HEK293 (cell line): ENCODE measurements at regions not wholly inside any gene's neighbourhood (a gene's known extent, or its start where the extent isn't known, plus 50 kb on each side); places are given as distances from the start of the nearest gene placed in this dataset.

Experiments used
- BCL11A ChIP-seq: fragments of 450-650 bp; formaldehyde crosslinking; IDR thresholded peaks from 2 replicates; pipeline ENCODE4 v1.5.1; 2016; ENCODE audit warnings: low read depth, missing biosample characterization, missing genetic modification characterization
- GLI2 ChIP-seq: fragments of 450-650 bp; formaldehyde crosslinking; IDR thresholded peaks from 2 replicates; pipeline ENCODE4; 2017; ENCODE audit warnings: missing biosample characterization, missing genetic modification characterization, low read depth, borderline replicate concordance
- HOXA7 ChIP-seq: sonication (generic); formaldehyde crosslinking; IDR thresholded peaks from 2 replicates; pipeline ENCODE4 v1.8.1; 2022; ENCODE audit warnings: missing genetic modification reagents, borderline replicate concordance
- HOXD13 ChIP-seq: sonication (generic); formaldehyde crosslinking; IDR thresholded peaks from 2 replicates; pipeline ENCODE4 v1.8.0; 2022; ENCODE audit warnings: missing genetic modification reagents, borderline replicate concordance
- KLF1 ChIP-seq: fragments of 450-650 bp; formaldehyde crosslinking; IDR thresholded peaks from 2 replicates; pipeline ENCODE4 v1.5.1; 2016; ENCODE audit warnings: missing biosample characterization, missing genetic modification characterization
- KLF10 ChIP-seq: fragments of 450-650 bp; IDR thresholded peaks from 2 replicates; pipeline ENCODE4 v1.5.1; 2018; ENCODE audit warnings: missing biosample characterization, mild to moderate bottlenecking, missing genetic modification characterization
- MZF1 ChIP-seq: fragments of 450-650 bp; formaldehyde crosslinking; IDR thresholded peaks from 2 replicates; pipeline ENCODE4 v1.5.1; 2017; ENCODE audit warnings: missing biosample characterization, missing genetic modification characterization, borderline replicate concordance
- OSR2 ChIP-seq: fragments of 450-650 bp; formaldehyde crosslinking; IDR thresholded peaks from 2 replicates; pipeline ENCODE4 v1.5.1; 2016; ENCODE audit warnings: missing biosample characterization, missing genetic modification characterization
- OVOL3 ChIP-seq: fragments of 450-650 bp; formaldehyde crosslinking; IDR thresholded peaks from 2 replicates; pipeline ENCODE4 v1.5.1; 2016; ENCODE audit warnings: missing biosample characterization, missing genetic modification characterization
- PRDM10 ChIP-seq: fragments of 450-650 bp; formaldehyde crosslinking; IDR thresholded peaks from 2 replicates; pipeline ENCODE4 v1.5.1; 2016; ENCODE audit warnings: missing biosample characterization, missing genetic modification characterization
- SP7 ChIP-seq: fragments of 450-650 bp; formaldehyde crosslinking; IDR thresholded peaks from 2 replicates; pipeline ENCODE4 v1.5.1; 2016; ENCODE audit warnings: missing biosample characterization, missing genetic modification characterization
- TCF7L2 ChIP-seq: IDR thresholded peaks from 2 replicates; pipeline ENCODE4 v1.6.1; 2011; ENCODE audit warnings: low read depth, mild to moderate bottlenecking, inconsistent platforms, low read length, moderate library complexity, borderline replicate concordance
- ZBTB44 ChIP-seq: fragments of 450-650 bp; IDR thresholded peaks from 2 replicates; pipeline ENCODE4 v1.5.1; 2018; ENCODE audit warnings: missing biosample characterization, mild to moderate bottlenecking, missing genetic modification characterization
- ZBTB7A ChIP-seq: fragments of 450-650 bp; formaldehyde crosslinking; IDR thresholded peaks from 2 replicates; pipeline ENCODE4 v1.5.1; 2016; ENCODE audit warnings: low read depth, missing biosample characterization, missing genetic modification characterization
- ZEB2 ChIP-seq: fragments of 450-650 bp; formaldehyde crosslinking; IDR thresholded peaks from 2 replicates; pipeline ENCODE4 v1.5.1; 2016; ENCODE audit warnings: missing biosample characterization, missing genetic modification characterization
- ZNF10 ChIP-seq: fragments of 450-650 bp; formaldehyde crosslinking; IDR thresholded peaks from 2 replicates; pipeline ENCODE4 v1.5.1; 2017; ENCODE audit warnings: missing biosample characterization, missing genetic modification characterization
- ZNF112 ChIP-seq: fragments of 450-650 bp; formaldehyde crosslinking; IDR thresholded peaks from 2 replicates; pipeline ENCODE4 v1.5.0; 2017; ENCODE audit warnings: missing biosample characterization, missing genetic modification characterization
- ZNF146 ChIP-seq: fragments of 450-650 bp; formaldehyde crosslinking; IDR thresholded peaks from 2 replicates; pipeline ENCODE4 v1.5.1; 2016; ENCODE audit warnings: missing biosample characterization, missing genetic modification characterization
- ZNF16 ChIP-seq: fragments of 450-650 bp; formaldehyde crosslinking; IDR thresholded peaks from 2 replicates; pipeline ENCODE4 v1.5.1; 2016; ENCODE audit warnings: low read depth, missing biosample characterization, missing genetic modification characterization
- ZNF169 ChIP-seq: fragments of 450-650 bp; formaldehyde crosslinking; IDR thresholded peaks from 2 replicates; pipeline ENCODE4 v1.5.1; 2016; ENCODE audit warnings: missing biosample characterization, missing genetic modification characterization
- ZNF19 ChIP-seq: fragments of 450-650 bp; formaldehyde crosslinking; IDR thresholded peaks from 2 replicates; pipeline ENCODE4; 2016; ENCODE audit warnings: missing biosample characterization, missing genetic modification characterization, low read depth
- ZNF341 ChIP-seq: fragments of 450-650 bp; formaldehyde crosslinking; IDR thresholded peaks from 2 replicates; pipeline ENCODE4; 2016; ENCODE audit warnings: low read depth, missing biosample characterization, missing genetic modification characterization
- ZNF354C ChIP-seq: fragments of 450-650 bp; formaldehyde crosslinking; IDR thresholded peaks from 2 replicates; pipeline ENCODE4 v1.5.1; 2016; ENCODE audit warnings: missing biosample characterization, missing genetic modification characterization, low read depth, borderline replicate concordance
- ZNF391 ChIP-seq: fragments of 450-650 bp; formaldehyde crosslinking; IDR thresholded peaks from 2 replicates; pipeline ENCODE4 v1.5.1; 2016; ENCODE audit warnings: low read depth, missing biosample characterization, missing genetic modification characterization, borderline replicate concordance
- ZNF433 ChIP-seq: fragments of 450-650 bp; formaldehyde crosslinking; IDR thresholded peaks from 2 replicates; pipeline ENCODE4 v1.5.1; 2016; ENCODE audit warnings: missing biosample characterization, missing genetic modification characterization, low read depth
- ZNF548 ChIP-seq: fragments of 450-650 bp; formaldehyde crosslinking; IDR thresholded peaks from 2 replicates; pipeline ENCODE4 v1.5.1; 2016; ENCODE audit warnings: missing biosample characterization, missing genetic modification characterization
- ZNF560 ChIP-seq: fragments of 450-650 bp; formaldehyde crosslinking; IDR thresholded peaks from 2 replicates; pipeline ENCODE4 v1.5.1; 2017; ENCODE audit warnings: missing biosample characterization, missing genetic modification characterization, borderline replicate concordance
- ZNF561 ChIP-seq: fragments of 450-650 bp; IDR thresholded peaks from 2 replicates; pipeline ENCODE4 v1.5.1; 2018; ENCODE audit warnings: missing biosample characterization, missing genetic modification characterization, borderline replicate concordance
- ZNF580 ChIP-seq: fragments of 450-650 bp; formaldehyde crosslinking; IDR thresholded peaks from 2 replicates; pipeline ENCODE4 v1.5.1; 2016; ENCODE audit warnings: missing biosample characterization, missing genetic modification characterization
- ZNF639 ChIP-seq: fragments of 450-650 bp; formaldehyde crosslinking; IDR thresholded peaks from 2 replicates; pipeline ENCODE4 v1.5.1; 2016; ENCODE audit warnings: missing biosample characterization, missing genetic modification characterization
- TF ChIP-seq, protein P1 (sequence below): fragments of 450-650 bp; formaldehyde crosslinking; IDR thresholded peaks from 2 replicates; pipeline ENCODE4 v1.5.1; 2017; ENCODE audit warnings: missing biosample characterization, missing genetic modification characterization
- TF ChIP-seq, protein P2 (sequence below): fragments of 450-650 bp; formaldehyde crosslinking; IDR thresholded peaks from 2 replicates; pipeline ENCODE4 v1.5.1; 2017; ENCODE audit warnings: missing biosample characterization, missing genetic modification characterization

- TF ChIP-seq, protein P1, sequence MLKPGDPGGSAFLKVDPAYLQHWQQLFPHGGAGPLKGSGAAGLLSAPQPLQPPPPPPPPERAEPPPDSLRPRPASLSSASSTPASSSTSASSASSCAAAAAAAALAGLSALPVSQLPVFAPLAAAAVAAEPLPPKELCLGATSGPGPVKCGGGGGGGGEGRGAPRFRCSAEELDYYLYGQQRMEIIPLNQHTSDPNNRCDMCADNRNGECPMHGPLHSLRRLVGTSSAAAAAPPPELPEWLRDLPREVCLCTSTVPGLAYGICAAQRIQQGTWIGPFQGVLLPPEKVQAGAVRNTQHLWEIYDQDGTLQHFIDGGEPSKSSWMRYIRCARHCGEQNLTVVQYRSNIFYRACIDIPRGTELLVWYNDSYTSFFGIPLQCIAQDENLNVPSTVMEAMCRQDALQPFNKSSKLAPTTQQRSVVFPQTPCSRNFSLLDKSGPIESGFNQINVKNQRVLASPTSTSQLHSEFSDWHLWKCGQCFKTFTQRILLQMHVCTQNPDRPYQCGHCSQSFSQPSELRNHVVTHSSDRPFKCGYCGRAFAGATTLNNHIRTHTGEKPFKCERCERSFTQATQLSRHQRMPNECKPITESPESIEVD: peak; percentile 93
- TF ChIP-seq SP7 (tag by site-specific recombination) (peak; percentile 38; the same call in 1 of the 2 replicates), TCF7L2 (peak; percentile 96), ZBTB7A (tag by site-specific recombination) (0 out of 2 replicates have a peak, but pooled peaks have one; percentile 25), ZNF548 (tag by site-specific recombination) (no peak), ZEB2 (tag by site-specific recombination) (peak; percentile 59; the same call in 1 of the 2 replicates), ZNF580 (tag by site-specific recombination) (peak; percentile 53; the same call in 1 of the 2 replicates), ZBTB44 (tag by site-specific recombination) (peak; percentile 48; the same call in 1 of the 2 replicates), PRDM10 (tag by site-specific recombination) (no peak), MZF1 (no peak), ZNF112 (tag by site-specific recombination) (no peak), ZNF433 (no peak), ZNF561 (tag by site-specific recombination) (no peak), ZNF10 (tag by site-specific recombination) (no peak), KLF1 (tag by site-specific recombination) (no peak), ZNF16 (tag by site-specific recombination) (no peak), ZNF354C (no peak), ZNF391 (tag by site-specific recombination) (no peak), ZNF19 (tag by site-specific recombination) (no peak), HOXD13 (CRISPR knock-in tag) (no peak), HOXA7 (CRISPR knock-in tag) (no peak), ZNF146 (0 out of 2 replicates have a peak, but pooled peaks have one; percentile 33), ZNF341 (tag by site-specific recombination) (no peak), ZNF639 (peak; percentile 16; the same call in 1 of the 2 replicates), ZNF560 (tag by site-specific recombination) (no peak), BCL11A (tag by site-specific recombination) (no peak), KLF10 (no peak), ZNF169 (tag by site-specific recombination) (no peak), OVOL3 (tag by site-specific recombination) (peak; percentile 64; the same call in 1 of the 2 replicates), OSR2 (tag by site-specific recombination) (peak; percentile 84), GLI2 (tag by site-specific recombination) (peak; percentile 90)
- TF ChIP-seq, protein P2, sequence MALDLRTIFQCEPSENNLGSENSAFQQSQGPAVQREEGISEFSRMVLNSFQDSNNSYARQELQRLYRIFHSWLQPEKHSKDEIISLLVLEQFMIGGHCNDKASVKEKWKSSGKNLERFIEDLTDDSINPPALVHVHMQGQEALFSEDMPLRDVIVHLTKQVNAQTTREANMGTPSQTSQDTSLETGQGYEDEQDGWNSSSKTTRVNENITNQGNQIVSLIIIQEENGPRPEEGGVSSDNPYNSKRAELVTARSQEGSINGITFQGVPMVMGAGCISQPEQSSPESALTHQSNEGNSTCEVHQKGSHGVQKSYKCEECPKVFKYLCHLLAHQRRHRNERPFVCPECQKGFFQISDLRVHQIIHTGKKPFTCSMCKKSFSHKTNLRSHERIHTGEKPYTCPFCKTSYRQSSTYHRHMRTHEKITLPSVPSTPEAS: no peak
These were observed 111.3 kb upstream of the GMNC start (continued) for GRCh38 chr3:190973771-190974170.
